ENCODE measurements at regions not wholly inside any gene's neighbourhood (a gene's known extent, or its start where the extent isn't known, plus 50 kb on each side); places are given as distances from the start of the nearest gene placed in this dataset.

DNA sequence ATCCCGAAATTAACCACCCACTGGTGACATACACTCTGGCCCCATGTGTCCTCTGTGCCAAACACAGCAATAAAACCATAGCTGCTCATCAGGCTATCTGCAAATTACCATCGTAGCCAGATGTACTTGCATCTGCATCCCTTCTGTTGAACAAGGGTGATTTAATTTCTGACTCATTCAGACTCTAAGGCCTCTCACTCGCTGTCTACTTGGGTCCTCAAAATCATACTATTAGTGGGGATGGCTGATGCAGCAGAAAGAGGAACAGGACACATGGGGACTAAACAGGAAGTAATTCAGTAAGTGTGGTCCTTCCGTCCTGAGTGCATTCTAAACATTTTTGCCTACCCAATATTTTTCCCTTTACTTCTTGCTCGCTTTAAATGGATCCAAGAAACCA, 2275.0 kb upstream of the PCDH20 start:
- Mint-ChIP-seq H3K4me1 (ENCODE audit: low read depth) (no peaks in the 10 kb centered on the region), H3K36me3 (ENCODE audit: low read depth) (no peaks in the 10 kb centered on the region; the same call in 1 of the 2 replicates), H3K27ac (no peak overlapping the region), H3K4me3 (no peak overlapping the region), H3K9me3 (peaks cover 17% of the 10 kb centered on the region), H3K27me3 (ENCODE audit: insufficient read depth) (no peaks in the 10 kb centered on the region)
- TF ChIP-seq, protein P1, sequence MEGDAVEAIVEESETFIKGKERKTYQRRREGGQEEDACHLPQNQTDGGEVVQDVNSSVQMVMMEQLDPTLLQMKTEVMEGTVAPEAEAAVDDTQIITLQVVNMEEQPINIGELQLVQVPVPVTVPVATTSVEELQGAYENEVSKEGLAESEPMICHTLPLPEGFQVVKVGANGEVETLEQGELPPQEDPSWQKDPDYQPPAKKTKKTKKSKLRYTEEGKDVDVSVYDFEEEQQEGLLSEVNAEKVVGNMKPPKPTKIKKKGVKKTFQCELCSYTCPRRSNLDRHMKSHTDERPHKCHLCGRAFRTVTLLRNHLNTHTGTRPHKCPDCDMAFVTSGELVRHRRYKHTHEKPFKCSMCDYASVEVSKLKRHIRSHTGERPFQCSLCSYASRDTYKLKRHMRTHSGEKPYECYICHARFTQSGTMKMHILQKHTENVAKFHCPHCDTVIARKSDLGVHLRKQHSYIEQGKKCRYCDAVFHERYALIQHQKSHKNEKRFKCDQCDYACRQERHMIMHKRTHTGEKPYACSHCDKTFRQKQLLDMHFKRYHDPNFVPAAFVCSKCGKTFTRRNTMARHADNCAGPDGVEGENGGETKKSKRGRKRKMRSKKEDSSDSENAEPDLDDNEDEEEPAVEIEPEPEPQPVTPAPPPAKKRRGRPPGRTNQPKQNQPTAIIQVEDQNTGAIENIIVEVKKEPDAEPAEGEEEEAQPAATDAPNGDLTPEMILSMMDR (IDR thresholded peaks at IDR 0.05): no peak
- no peak for DNase-seq

DNA sequence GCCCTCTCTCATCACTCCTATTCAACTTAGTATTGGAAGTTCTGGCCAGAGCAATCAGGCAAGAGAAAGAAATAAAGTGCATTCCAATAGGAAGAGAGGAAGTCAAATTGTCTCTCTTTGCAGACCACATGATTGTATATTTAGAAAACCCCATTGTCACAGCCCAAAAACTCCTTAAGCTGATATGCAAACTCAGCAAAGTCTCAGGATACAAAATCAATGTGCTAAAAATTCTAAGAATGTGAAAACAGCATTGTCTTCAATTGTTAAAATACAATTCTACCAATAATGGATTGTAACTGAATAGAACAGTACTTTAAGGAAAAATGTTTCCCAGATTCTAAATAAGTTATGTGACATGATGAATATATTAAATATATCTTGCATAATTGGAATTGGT, 2269.2 kb upstream of the PCDH20 start:
- H3K36me3 Mint-ChIP-seq (ENCODE audit: low read depth): no peaks in the 10 kb centered on the region
- TF ChIP-seq, protein P1 (IDR thresholded peaks at IDR 0.05): no peak
- no peaks in the 10 kb centered on the region for H3K4me1 Mint-ChIP-seq (ENCODE audit: low read depth)
- H3K9me3 Mint-ChIP-seq: peaks cover 17% of the 10 kb centered on the region
- H3K27ac Mint-ChIP-seq: no peak overlapping the region
- no peak overlapping the region for H3K4me3 Mint-ChIP-seq
- no peak for DNase-seq
- no peaks in the 10 kb centered on the region for H3K27me3 Mint-ChIP-seq (ENCODE audit: insufficient read depth)

GRCh38 chr13:63680704-63681103, 2265.1 kb upstream of the PCDH20 start:
- TF ChIP-seq, protein P1 (IDR thresholded peaks at IDR 0.05): no peak
- no peaks in the 10 kb centered on the region for H3K36me3 Mint-ChIP-seq (ENCODE audit: low read depth)
- DNase-seq: no peak
- H3K27ac Mint-ChIP-seq: no peak overlapping the region
- H3K27me3 Mint-ChIP-seq (ENCODE audit: insufficient read depth): no peaks in the 10 kb centered on the region
- no peak overlapping the region for H3K4me3 Mint-ChIP-seq
- no peaks in the 10 kb centered on the region for H3K4me1 Mint-ChIP-seq (ENCODE audit: low read depth)
- H3K9me3 Mint-ChIP-seq: peaks cover 36% of the 10 kb centered on the region

DNA sequence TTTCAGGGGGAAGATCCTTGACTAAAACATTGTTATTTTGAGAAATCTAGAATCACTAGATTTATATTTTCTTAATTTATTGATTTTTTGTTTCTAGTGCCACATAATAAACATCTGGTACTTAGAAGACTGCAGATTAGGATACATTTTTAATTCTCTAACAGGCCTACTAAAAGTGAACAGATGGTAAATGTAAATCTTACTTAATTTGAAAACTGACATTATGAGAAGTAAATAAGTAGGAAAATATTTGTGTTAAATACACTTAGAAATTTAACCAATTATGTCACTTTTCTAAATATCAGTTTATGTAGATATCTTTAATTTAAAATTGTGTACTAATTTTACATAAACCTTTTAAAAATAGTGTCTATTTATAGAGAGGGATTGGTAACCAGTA, 2255.6 kb upstream of the PCDH20 start:
- TF ChIP-seq, protein P1 (IDR thresholded peaks at IDR 0.05): no peak
- Mint-ChIP-seq H3K9me3 (peaks cover 9% of the 10 kb centered on the region), H3K4me3 (no peak overlapping the region), H3K4me1 (ENCODE audit: low read depth) (no peaks in the 10 kb centered on the region), H3K27ac (no peak overlapping the region), H3K27me3 (ENCODE audit: insufficient read depth) (no peaks in the 10 kb centered on the region), H3K36me3 (ENCODE audit: low read depth) (no peaks in the 10 kb centered on the region)
- no peak for DNase-seq

GRCh38 chr13:63651394-63651793, 2235.7 kb upstream of the PCDH20 start:
- H3K36me3 Mint-ChIP-seq (ENCODE audit: low read depth): no peaks in the 10 kb centered on the region
- no peak overlapping the region for H3K27ac Mint-ChIP-seq
- no peaks in the 10 kb centered on the region for H3K4me1 Mint-ChIP-seq (ENCODE audit: low read depth)
- H3K4me3 Mint-ChIP-seq: no peak overlapping the region
- H3K27me3 Mint-ChIP-seq (ENCODE audit: insufficient read depth): no peaks in the 10 kb centered on the region
- peaks cover 32% of the 10 kb centered on the region for H3K9me3 Mint-ChIP-seq
- no peak for DNase-seq
- TF ChIP-seq, protein P1 (IDR thresholded peaks at IDR 0.05): no peak

GRCh38 chr13:63643543-63643942, 2227.9 kb upstream of the PCDH20 start:
- TF ChIP-seq, protein P1 (IDR thresholded peaks at IDR 0.05): no peak
- no peak overlapping the region for H3K27ac Mint-ChIP-seq
- no peaks in the 10 kb centered on the region for H3K36me3 Mint-ChIP-seq (ENCODE audit: low read depth)
- H3K27me3 Mint-ChIP-seq (ENCODE audit: insufficient read depth): no peaks in the 10 kb centered on the region
- DNase-seq: no peak
- no peak overlapping the region for H3K4me3 Mint-ChIP-seq
- peaks cover 22% of the 10 kb centered on the region for H3K9me3 Mint-ChIP-seq
- H3K4me1 Mint-ChIP-seq (ENCODE audit: low read depth): no peaks in the 10 kb centered on the region
